Heart left ventricle (tissue), 16 donors: ENCODE measurements at regions not wholly inside any gene's neighbourhood (a gene's known extent, or its start where the extent isn't known, plus 50 kb on each side); places are given as distances from the start of the nearest gene placed in this dataset.

Experiments used
- ATAC-seq, 4 donors: fragments of 200-7000 bp; cut with Tn5 transposase; one replicate each; pipeline ENCODE4 v1.9.1; 2020 to 2022; ENCODE audit warnings: moderate library complexity in 4 of 4, mild to moderate bottlenecking in 3 of 4, moderate number of reproducible peaks in 1 of 4
- DNase-seq, 5 donors: peaks; one replicate each; pipeline ENCODE4 v3.0.0-alpha.2; 2020
- H3K27ac ChIP-seq, 12 donors: fragments of 200-600 bp; sonication (generic) in 4 of 12; one replicate each; pipeline versions ENCODE4 v1.5.0 to v1.8.0; 2016 to 2022; ENCODE audit warnings: mild to moderate bottlenecking in 2 of 12
- H3K27me3 ChIP-seq, 9 donors: fragments of 200-600 bp; sonication (generic) in 2 of 9; one replicate each; pipeline versions ENCODE4 v1.5.1 to v1.8.0; 2016 to 2022; ENCODE audit warnings: mild to moderate bottlenecking in 3 of 9
- H3K36me3 ChIP-seq, 9 donors: fragments of 200-600 bp; sonication (generic) in 2 of 9; one replicate each; pipeline versions ENCODE4 v1.5.0 to v1.8.0; 2018 to 2022; ENCODE audit warnings: mild to moderate bottlenecking in 2 of 9
- H3K4me1 ChIP-seq, 12 donors: fragments of 200-600 bp; sonication (generic) in 4 of 12; one replicate each; pipeline versions ENCODE4 v1.5.0 to v1.8.0; 2016 to 2022; ENCODE audit warnings: mild to moderate bottlenecking in 3 of 12
- H3K4me3 ChIP-seq, 12 donors: fragments of 200-600 bp; sonication (generic) in 4 of 12; one replicate each; pipeline versions ENCODE4 v1.5.0 to v1.8.0; 2017 to 2022; ENCODE audit warnings: mild to moderate bottlenecking in 9 of 12, moderate library complexity in 4 of 12
- H3K9me3 ChIP-seq, 12 donors: fragments of 200-600 bp; sonication (generic) in 4 of 12; one replicate each; pipeline versions ENCODE4 v1.5.0 to v1.8.0; 2016 to 2022; ENCODE audit warnings: mild to moderate bottlenecking in 1 of 12
- CTCF ChIP-seq, 12 donors: fragments of 200-600 bp; sonication (generic) in 4 of 12; IDR thresholded peaks; one replicate each; pipeline versions ENCODE4 v1.5.0 to v1.8.0; 2018 to 2022; ENCODE audit warnings: antibody characterized with exemption in 12 of 12, mild to moderate bottlenecking in 5 of 12
- POLR2A ChIP-seq, 2 donors: fragments of 450-650 bp; IDR thresholded peaks; one replicate each; pipeline ENCODE4 v1.6.1; 2017; ENCODE audit warnings: antibody characterized with exemption in 2 of 2, mild to moderate bottlenecking in 2 of 2, moderate library complexity in 2 of 2
- WGBS, 4 donors: extraction: QIAGEN DNeasy Blood & Tissue Kit in 2 of 4; methylation state at CpG; one replicate each; pipeline versions ENCODE4 v1.1.5 to v1.1.7; 2013 to 2018; 5-methylcytosine and 5-hydroxymethylcytosine counted together
- intact Hi-C, 10 donors: fragments of 100-400 bp; cut with DNase I; formaldehyde crosslinking; loops; one replicate each; pipeline versions ENCODE4 v1.11.1 to v1.14.2; 2022
- donor health status: ischemic (EF 13 %, LVEDD 7.1; RV severe dilation, severe dysfunction).
- donor health status: healthy with polysubstance abuse.
- donor health status: DM: no; HTN: yes; CAD: no.
- donor health status: DM: no; HTN: no; CAD: no.
- donor health status: ischemic (EF 25% LVEDD 6.9; RV normal size, moderate dysfunction).
- donor health status: ischemic (EF 25% LVEDD 5.7; RV mildly dilated, moderate dysfunction).
- donor health status: healthy.
- donor health status: DM: yes; HTN: yes; CAD: no.
- donor health status: ischemic (EF 35%, LVEDD 5.7; RV mildly dilated, moderate dysfunction).
- donor health status: nonischemic (EF 11% LVEDD 7.7; RV severe dilation, severe dysfunction).
- donor health status: DM: yes; HTN: yes; CAD: no.
- donor health status: PGD.
- donor health status: ischemic (EF 29% LVEDD 5.4; RV normal size, mild dysfunction).
- donor health status: nonischemic (EF 23%, LVEDD 6.1; RV moderate dilation, normal function).

DNA sequence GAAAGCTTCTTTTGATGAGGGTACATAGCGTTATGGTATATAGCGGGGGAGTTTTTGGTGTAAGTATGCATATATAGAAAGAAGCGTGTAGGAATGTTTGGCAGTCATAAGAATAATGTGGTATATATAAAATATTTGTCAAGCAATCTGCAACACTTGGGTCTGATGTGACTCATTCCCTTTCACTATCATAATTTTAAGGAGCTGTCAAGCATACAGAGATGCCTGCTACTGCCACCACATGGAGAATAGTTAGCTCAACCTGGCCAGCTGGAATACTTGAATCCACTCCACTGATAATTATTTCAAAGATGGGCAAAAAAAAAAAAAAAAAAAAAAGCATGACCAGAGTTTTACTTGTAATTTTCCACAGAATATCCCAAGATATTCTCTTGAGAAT is 559.8 kb upstream of the REG3G start:
- Histone ChIP-seq H3K9me3 (no peaks in the 10 kb centered on the region), H3K36me3 (no peaks in the 10 kb centered on the region), H3K4me3 (no peak overlapping the region), H3K4me1 (no peaks in the 10 kb centered on the region), H3K27me3 (no peaks in the 10 kb centered on the region), H3K27ac (no peak overlapping the region)
- 87 to 89% (median 88%) methylated on average over 3 of the region's 3 CpGs for whole genome bisulfite sequencing, 4 donors
- DNase-seq (no peak), ATAC-seq (no peak)
- intact Hi-C loops = no loop called here
- TF ChIP-seq POLR2A (IDR thresholded peaks at IDR 0.05) (no peak), CTCF (IDR thresholded peaks at IDR 0.05) (no peak)

DNA sequence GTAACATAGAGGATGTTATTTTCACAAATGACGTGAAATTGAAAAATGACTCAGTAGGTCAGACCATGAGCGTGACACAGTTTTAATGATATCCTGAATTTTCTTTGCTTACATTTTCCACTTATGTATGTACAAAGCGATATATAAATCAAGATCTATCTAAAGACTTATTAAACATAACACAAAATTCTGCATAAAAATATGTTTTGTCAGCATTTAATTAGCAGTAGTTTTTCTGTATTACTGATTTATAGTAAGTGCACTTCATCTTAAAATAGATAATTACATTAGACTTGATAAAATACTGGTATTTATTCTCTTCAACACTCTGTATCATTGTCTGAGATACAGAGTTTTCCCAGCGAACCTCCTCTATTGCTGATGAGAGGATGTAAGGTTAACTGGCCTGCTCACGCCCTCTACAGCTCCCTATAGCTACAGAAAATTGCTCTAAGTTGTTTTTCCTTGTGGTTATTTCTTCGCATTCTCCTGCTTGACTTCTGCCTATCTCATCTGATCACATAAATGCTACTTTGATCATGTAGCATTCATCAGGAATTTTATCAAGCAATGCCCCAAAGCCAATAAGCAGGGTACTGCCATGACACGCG is 548.8 kb upstream of the REG3G start:
- 80 to 85% (median 84%) methylated on average over 8 of the region's 8 CpGs for WGBS, 4 donors
- no peak for ATAC-seq

GRCh38 chr2:78486565-78486964 is 538.9 kb upstream of the REG3G start:
- no peaks in the 10 kb centered on the region for H3K9me3 ChIP-seq
- H3K4me3 ChIP-seq = no peak overlapping the region
- no peaks in the 10 kb centered on the region for H3K4me1 ChIP-seq
- no peak for ATAC-seq
- no peaks in the 10 kb centered on the region for H3K36me3 ChIP-seq
- H3K27ac ChIP-seq = no peak overlapping the region
- no peak for TF ChIP-seq CTCF (IDR thresholded peaks at IDR 0.05)
- DNase-seq = no peak
- no peaks in the 10 kb centered on the region for H3K27me3 ChIP-seq
- intact Hi-C loops = no loop called here

More for the DNA sequence above, 548.8 kb upstream of the REG3G start:
- Histone ChIP-seq H3K4me3 (no peak overlapping the region), H3K4me1 (no peaks in the 10 kb centered on the region), H3K27me3 (no peaks in the 10 kb centered on the region), H3K9me3 (peaks cover 0 to 5% (median 0%) of the 10 kb centered on the region in 12 donors), H3K36me3 (no peaks in the 10 kb centered on the region), H3K27ac (no peak overlapping the region)
- no peak for DNase-seq
- intact Hi-C loops = no loop called here
- TF ChIP-seq CTCF (IDR thresholded peaks at IDR 0.05) (no peak), POLR2A (IDR thresholded peaks at IDR 0.05) (no peak)

DNA sequence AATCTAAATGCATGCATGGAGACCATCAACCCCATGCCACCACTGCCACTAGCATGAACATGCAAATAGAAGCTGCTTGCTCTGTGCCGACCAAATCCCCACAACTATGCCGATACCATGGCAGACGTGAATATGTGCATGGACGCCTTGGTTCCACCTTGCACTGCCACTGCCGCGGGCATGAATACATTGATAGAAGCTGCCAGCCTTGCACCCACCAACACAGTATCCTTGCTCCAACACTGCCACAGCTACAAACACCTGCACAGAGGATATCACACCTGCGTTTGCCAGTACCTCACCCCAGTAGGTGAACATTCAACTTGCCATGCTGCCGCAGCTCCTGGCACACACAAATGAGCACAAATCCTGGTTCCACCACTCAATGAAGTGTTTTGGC is 527.4 kb upstream of the REG3G start:
- Histone ChIP-seq H3K27me3 (no peaks in the 10 kb centered on the region), H3K27ac (no peak overlapping the region), H3K4me1 (no peaks in the 10 kb centered on the region), H3K36me3 (no peaks in the 10 kb centered on the region), H3K4me3 (no peak overlapping the region), H3K9me3 (peaks cover 0 to 24% (median 0%) of the 10 kb centered on the region in 12 donors)
- DNase-seq (no peak), ATAC-seq (no peak)
- intact Hi-C loops = no loop called here
- TF ChIP-seq CTCF (IDR thresholded peaks at IDR 0.05) (no peak), POLR2A (IDR thresholded peaks at IDR 0.05) (no peak)
- WGBS, 4 donors = 90 to 98% (median 93%) methylated on average over 7 to 8 of the region's 8 CpGs
